Stimulated activated CD4-positive, alpha-beta T cell treated with anti-CD3 and anti-CD28 coated beads, Interleukin-12 subunit alpha, Interleukin-12 subunit beta, amount 100 ng/mL, for 24 hours (primary cell): ENCODE measurements at regions not wholly inside any gene's neighbourhood (a gene's known extent, or its start where the extent isn't known, plus 50 kb on each side); places are given as distances from the start of the nearest gene placed in this dataset.
"Not testable (repeated sequence)": the region's sequence is repeated elsewhere in the genome, so short reads cannot be mapped to it uniquely, and the experiment has no call there.

Experiments used
- DNase-seq, 2 experiments: peaks; one replicate each; pipeline ENCODE4 v3.0.0-alpha.2; 2020; ENCODE audit warnings: low read depth in 2 of 2

DNA sequence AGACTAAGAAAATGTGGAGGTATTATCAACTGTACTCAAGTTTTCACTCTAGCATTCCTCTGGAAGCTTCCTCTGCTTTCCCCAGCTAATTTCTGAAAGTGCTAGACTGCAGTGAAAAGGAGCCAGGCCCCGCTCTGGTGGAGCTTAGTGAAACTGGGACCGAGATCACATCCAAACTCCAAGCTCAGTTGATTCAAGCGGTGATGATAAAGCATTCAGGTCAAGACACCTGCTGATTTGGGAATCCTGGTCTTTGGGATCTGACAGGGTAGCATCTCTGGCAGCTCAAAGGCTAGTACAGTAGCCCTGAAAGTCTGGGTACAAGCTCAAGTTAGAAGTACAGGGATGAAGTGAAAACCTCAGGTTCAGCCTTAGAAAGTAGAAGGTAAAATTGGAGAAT, 120.2 kb upstream of the CRIM1 start:
- no peak for DNase-seq

DNA sequence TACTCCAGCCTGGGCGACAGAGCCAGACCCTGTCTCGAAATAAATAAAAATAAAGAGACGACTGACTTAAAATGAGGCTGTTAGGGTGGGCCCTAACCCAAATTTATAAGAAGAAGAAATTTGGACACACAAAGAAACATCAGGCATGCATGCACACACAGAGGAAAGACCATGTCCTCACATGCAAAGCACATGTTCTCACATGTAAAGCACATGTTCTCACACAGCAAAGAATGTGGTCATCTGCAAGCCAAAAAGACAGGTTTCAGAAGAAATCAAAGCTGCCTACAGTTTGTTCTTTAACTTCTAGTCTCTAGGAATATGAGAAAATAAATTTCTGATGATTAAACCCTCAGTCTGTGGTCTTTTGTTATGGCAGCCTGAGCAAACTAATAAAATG, 132.3 kb upstream of the CRIM1 start:
- DNase-seq = no peak

DNA sequence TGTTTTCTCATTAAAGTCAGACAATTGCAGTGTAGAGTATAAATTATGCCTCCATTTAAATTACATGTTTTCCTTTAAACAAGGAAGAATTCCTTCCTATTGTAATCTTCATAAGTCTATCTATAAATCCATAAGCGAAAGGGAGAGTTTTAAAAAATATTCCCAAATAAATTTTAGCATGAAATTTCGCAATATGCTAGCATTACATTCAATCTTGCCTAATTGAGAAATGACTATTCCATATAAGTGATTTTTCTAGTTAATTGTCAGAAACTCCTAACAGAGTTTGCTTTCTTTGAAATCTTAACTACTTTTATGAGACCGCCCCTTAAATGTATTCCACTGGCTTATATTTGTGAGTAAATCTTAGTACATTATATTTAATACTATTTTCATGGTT, 133.1 kb upstream of the CRIM1 start:
- DNase-seq = no peak

DNA sequence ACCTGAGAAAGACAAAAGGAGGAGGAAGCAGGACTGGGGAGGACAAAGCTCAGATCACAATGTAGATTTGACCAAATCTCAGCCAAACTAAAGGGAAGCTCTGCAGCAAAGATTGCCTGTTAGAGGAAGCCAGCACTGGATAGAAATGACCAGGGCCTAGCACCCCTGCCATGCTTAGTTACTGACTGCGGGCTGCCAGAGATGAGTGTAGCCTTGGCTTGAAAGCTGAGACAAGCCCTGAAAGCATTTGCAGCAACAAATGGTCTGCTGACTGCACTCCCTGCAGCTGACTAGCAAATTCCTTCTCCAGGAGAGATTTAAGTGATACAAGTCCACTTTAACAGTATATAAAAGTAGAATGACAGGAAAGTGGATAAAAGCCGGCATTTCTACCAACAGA, 140.9 kb upstream of the CRIM1 start:
- DNase-seq = no peak

DNA sequence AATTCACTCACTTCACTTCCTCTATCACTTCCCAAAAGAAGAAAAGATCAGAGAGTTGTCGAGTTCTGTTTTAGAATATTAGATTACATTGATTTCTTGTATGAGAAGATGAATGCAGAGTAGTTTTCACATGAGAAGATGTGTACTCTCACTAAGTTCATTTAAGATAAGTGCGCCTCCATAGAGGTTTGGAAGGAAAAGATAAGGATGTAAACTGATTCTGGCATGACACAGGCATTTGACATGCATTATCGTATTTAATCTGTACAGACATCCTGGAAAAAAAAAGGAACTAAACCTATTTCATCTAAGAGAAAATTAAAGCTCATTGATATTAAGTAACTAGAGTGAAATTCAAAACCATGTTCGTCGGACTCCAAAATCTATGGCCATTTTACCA, 152.2 kb upstream of the CRIM1 start:
- no peak for DNase-seq

DNA sequence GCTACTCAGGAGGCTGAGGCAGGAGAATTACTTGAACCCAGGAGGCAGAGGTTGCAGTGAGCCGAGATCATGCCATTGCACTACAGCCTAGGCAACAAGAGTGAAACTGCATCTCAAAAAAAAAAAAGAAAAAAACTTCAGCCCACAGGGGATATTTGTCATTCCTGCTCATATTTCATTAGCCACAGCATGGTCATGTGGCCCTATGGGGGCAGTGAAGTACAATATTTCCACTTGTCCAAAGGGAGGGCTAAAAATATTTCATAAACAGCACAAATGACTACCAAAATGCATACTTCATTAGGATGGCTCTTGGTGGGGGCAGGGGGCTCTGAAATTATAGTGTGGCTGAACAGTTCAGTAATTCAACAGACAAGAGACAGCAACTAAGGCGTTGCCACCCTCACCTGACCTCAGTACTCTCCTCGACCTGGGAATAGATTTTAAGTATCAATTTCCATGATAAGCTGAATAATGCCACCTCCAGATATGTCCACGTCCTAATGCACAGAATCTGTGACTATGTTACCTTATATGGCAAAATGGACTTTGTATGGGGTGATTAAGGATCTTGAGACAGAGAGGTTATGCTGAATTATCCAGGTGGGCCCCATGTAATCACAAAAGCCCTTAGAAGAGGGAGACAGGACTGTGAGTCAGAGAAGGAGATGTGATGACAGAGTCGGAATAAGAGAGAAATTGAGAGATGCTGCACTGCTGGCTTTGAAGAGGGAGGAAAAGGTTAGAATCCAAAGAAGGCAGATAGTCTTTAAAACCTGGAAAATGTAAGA, 158.2 kb upstream of the CRIM1 start:
- no peak for DNase-seq

DNA sequence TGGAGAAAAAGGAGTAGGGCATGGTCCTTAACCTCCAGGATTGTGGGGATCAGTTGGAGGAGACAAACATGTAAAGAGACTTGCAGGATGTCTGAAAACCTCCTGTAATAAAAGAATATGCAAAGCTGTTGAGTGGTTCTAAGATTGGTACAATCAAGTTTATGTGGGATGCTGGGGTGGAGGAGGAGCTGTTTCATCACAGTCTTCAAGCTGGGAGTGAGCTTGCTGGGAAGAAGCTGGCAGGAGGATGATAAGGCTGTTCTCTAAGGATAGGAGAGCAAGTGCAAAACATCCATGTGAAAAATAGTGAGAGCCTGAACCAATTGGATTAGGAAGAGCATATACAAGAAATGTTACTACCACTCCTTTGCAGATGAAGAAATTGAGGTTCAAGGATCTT, 161.9 kb upstream of the CRIM1 start:
- DNase-seq = no peak

DNA sequence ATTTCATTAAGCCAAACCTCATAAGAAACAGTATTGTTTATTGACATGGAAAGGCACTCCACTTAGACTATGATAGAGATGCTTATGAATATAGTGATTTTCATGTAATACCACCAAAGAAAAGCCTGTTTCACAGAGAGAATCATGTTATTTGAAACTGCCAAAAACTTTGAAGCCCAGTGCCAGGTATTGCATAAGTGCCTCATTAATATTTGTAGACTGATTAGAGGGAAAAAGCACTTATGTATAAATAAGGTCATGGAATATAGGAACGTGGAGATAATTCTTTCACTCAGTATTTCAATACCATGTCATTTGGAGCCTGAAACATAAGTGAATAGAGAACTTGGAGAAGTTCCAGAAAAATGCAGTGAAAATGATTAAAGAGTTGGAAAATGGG, 162.6 kb upstream of the CRIM1 start:
- DNase-seq = no peak

DNA sequence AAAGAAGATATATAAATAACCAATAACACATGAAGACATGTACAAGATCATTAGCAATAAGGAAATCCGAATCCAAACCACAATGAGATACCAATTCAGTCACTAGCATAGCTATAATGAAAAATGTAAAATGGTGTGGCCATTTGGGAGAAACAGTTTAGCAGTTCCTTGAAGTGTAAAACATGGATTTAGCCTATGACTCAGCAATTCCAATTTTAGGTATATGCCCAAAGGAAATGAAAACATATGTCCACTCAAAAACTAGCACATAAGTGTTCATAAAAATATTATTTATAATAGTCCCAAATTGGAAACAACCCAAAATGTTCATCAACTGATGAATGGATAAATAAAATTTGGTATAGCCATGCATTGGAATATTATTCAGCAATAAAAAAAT, 165.5 kb upstream of the CRIM1 start:
- DNase-seq = no peak

DNA sequence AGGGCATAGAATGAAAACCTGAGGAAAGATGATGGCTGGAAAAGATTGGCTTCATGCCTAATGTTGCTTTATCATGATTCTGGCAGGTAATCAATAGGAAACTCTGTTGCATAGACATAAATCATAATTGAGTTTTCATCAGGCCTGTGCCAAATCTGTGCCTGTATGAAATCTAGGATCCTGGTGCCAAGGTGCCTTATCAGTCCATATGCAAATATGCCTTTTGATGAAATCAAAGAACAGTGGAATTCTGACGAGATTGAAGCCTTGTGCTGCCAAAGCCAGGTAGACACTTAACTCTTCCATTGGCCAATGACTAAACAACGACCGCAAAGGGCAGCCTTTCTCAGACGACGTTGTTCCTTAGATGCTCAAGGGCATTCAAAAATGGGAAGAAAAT, 170.0 kb upstream of the CRIM1 start:
- no peak for DNase-seq

DNA sequence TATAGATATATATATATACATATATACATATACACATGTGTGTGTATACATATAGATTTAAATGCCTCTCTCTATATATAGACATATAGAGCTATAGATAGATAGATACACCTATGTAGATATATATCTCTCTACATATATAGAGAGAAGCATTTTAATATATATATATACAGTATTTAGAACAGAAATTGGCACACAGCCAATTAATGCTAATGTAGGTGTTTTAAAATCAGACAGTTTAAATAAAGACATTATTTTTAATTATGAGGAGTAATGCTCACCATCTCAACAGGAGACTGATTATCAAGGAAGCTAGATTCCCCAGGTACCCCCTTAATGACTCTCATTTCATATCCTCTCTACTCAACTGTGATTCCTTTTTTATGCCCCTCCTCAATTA, 170.7 kb upstream of the CRIM1 start:
- no peak for DNase-seq

DNA sequence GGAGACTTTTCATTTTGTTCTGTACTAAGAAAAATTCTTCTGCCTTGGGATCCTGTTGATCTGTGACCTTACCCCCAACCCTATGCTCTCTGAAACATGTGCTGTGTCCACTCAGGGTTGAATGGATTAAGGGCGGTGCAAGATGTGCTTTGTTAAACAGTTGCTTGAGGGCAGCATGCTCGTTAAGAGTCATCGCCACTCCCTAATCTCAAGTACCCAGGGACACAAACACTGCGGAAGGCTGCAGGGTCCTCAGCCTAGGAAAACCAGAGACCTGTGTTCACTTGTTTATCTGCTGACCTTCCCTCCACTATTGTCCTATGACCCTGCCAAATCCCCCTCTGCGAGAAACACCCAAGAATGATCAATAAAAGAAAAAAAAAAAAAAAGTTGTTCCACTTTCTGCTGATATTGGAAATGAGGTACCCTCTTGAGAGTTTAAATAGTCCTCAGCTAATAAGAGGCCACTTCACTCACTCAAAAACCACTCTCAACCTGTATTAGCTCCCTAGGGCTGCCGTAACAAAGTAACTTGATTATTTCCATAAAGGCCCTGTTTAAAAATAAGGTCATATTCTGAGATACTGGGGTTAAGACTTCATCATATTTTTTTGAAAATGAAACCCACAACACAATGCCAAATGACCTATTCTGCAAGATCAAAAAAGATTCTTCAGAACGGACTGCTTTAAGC, 174.6 kb upstream of the CRIM1 start:
- not testable (repeated sequence) for DNase-seq

DNA sequence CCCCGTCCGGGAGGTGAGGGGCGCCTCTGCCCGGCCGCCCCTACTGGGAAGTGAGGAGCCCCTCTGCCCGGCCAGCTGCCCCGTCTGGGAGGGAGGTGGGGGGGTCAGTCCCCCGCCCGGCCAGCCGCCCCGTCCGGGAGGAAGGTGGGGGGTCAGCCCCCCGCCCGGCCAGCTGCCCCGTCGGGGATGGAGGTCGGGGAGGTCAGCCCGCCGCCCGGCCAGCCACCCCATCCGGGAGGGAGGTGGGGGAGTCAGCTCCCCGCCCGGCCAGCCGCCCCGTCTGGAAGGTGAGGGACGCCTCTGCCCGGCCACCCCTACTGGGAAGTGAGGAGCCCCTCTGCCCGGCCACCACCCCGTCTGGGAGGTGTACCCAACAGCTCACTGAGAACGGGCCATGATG, 175.3 kb upstream of the CRIM1 start:
- DNase-seq = not testable (repeated sequence)

DNA sequence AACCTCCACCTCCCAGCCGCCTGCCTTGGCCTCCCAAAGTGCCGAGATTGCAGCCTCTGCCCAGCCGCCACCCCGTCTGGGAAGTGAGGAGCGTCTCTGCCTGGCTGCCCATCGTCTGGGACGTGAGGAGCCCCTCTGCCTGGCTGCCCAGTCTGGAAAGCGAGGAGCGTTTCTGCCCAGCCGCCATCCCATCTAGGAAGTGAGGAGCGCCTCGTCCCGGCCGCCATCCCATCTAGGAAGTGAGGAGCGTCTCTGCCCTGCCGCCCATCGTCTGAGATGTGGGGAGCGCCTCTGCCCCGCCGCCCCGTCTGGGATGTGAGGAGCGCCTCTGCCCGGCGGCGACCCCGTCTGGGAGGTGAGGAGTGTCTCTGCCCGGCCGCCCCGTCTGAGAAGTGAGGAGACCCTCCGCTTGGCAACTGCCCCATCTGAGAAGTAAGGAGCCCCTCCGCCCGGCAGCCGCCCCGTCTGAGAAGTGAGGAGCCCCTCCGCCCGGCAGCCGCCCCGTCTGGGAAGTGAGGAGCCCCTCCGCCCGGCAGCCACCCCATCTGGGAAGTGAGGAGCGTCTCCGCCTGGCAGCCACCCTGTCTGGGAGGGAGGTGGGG, 175.8 kb upstream of the CRIM1 start:
- DNase-seq = not testable (repeated sequence)

DNA sequence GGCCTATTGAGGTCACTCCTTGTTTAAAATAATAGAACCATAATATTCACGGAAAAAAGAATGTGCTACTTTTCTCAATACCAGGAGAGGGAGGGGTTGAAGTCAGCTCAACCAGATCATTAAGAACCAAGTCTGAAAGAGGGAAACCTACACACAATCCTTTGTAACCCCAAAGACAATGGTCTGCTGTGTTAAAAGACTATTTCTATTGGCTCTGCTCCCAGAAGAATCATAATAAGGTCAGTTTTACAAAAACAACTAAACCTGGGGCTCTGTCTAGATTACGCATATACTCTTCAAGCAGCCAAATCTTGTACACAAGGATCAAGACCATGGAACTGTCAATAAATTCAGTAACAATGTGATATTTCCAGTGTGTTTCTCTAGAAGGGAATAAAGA, 177.2 kb upstream of the CRIM1 start:
- DNase-seq = no peak

DNA sequence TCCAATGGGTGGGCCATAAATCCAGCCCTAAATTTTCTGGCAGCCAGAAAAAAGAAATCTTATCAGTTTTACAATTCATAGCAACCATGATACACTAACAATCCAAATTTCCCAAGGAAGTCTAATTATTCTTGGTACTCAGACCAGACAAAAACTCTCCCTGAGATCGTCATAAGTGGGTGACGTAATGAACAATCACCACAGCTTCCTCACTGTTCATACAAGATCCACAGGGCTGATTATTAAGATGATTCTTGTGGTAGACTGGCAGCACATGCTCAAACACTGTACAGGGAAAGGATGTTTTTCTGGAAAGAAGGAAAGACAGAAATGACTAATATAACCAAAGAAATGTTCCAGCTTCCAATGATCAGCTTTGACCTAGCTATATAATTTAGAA, 178.3 kb upstream of the CRIM1 start:
- DNase-seq = no peak

DNA sequence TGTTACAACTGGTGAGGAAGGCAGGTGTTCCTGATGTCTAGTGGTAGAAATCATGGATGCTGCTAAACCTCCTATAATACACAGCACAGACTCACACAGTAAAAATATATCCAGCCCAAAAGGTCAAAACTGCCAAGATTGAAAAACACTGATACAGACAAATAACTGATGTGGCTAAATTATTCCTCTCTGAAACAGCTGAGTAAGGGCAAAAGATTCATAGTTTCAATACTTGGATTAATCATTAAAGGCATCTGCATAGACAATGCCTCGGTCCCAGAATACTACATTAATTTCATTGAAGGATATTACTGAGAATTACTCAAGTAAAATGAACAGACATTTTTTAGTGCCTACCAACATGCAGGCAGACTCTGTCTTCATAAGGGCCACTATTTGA, 180.7 kb upstream of the CRIM1 start:
- DNase-seq = no peak

DNA sequence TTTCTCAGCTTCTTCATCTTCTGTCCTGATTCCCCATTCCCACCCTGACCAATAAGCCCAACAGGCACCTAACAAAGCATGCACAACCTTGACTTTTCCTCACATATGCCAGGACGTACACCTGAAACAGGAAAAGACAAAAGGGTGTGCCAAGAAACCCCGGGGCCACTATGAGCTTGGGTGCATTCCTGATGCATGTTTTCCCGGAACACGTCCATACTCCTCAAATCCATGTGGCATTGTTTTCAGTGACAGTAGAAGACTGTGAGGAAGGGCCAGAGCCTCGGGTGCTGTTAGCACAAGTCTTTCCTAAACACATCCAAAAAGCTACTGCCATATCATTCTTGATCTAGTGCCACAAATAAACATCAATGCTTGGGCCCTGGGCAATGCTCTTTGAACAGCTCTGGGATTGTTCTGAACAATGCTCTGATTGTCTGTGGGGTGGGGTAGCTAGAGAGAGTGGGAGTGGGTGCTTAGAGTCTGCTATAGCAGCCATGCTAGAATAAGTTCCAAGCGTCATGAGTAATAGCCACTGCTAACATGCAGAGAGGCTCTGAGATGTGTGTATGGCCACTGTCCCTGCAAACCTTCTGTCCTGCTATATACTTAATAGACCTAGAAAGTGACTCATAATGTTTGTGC, 181.7 kb upstream of the CRIM1 start:
- no peak for DNase-seq

DNA sequence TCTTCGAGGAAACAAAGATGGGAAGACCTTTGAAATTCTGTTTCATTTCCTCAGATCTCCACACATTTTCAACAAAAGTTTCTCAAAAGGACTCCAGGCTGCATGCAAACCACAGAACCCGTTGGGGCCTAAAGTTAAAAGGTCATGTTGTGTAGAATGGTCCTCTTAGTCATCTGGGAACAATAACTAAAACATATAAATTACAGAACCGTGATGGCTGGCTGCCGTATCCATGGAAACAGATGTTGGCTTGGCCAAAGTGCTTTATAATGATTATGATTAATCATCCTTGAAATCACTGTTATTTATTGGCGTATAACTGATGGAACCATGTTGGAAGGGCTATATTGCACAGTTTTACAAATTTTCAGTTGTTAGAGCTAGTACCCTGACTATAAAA, 182.8 kb upstream of the CRIM1 start:
- DNase-seq = no peak

DNA sequence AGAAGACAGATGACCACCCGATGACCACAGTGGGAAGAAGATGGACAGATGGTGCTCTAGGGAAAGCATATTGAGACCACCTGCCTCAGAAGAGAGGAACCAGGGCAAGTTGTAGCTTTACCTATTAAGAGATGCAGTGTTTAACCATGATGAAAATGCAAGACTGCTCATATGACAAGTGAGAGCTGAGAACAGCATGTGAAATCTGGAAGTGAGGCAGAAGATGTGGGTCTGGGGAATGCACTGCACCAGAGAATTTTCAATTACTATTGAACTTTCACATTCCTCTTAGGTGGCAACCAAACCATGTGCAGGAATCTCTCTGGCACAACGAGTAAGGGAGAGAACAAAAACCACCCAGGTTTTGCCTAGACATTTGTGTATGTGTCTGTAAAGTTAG, 184.8 kb upstream of the CRIM1 start:
- no peak for DNase-seq

DNA sequence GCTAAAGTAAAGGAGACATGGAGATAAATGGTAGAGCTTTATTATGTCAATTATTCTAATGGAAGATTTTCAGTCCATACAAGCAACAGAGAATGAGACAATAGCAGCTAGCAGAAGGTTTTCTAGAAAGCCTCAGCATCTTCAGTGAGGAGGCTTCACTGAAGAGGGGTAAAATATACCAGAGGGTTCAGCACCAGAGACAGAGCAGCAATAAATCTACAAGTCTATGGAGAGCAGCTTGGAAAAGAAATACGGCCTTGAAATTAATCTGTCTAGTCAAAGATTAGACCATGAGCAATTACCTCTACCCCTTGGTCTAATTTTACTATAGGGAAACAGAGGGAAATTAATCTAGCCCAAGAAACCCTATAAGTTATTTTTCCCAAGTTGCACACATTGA, 185.7 kb upstream of the CRIM1 start:
- no peak for DNase-seq

DNA sequence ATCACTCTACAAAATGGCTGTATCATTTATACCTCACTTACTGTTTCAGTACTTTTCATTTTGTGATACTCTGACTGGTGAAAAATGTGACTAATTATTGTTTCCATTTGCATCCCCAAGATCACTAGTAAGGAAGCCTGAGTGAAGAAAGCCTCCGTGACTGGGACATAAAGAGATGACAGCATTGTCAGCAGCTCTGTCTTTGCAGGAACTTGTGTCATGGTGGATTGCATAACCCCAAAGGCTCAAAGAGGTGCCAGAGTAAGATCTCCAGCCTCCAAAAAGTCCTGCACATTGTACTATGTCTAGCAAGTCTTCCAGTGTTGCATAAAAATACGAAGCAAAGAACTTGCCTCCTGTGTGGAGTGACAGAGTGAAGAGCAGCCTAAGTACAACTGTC, 187.5 kb upstream of the CRIM1 start:
- DNase-seq = no peak

DNA sequence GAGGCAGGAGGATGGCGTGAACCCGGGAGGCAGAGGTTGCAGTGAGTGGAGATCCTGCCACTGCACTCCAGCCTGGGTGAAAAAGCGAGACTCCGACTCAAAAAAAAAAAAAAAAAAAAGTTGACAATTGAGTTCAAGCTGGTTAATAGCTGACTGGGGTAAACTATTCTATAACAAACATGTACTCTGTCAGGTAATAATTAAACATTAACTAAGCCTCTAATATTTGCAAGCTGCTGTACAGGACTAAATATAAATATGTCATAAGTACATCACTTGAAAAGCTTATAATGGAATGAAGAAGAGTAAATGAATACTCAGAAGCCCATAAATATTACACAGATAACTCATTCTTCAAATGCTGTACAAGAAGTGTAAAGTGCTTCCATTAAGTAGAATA, 190.4 kb upstream of the CRIM1 start:
- no peak for DNase-seq
